WTC11 (cell line): ENCODE measurements at regions not wholly inside any gene's neighbourhood (a gene's known extent, or its start where the extent isn't known, plus 50 kb on each side); places are given as distances from the start of the nearest gene placed in this dataset.

ENCODE experiments used
- ATAC-seq: fragments of 200-7000 bp; cut with Tn5 transposase; 2 replicates; pipeline ENCODE4 v1.10.0; 2021; ENCODE audit warnings: mild to moderate bottlenecking, moderate library complexity
- CTCF ChIA-PET: fragments of 300-600 bp; sonication (Branson Sonifier 250); formaldehyde crosslinking; loops from one replicate; lab custom pipeline; 2021; ENCODE audit warnings: antibody characterized with exemption; lab: Charles Lee
- POLR2A ChIA-PET: fragments of 350-600 bp; sonication (Branson Sonifier 250); formaldehyde crosslinking; loops from one replicate; lab custom pipeline; 2021; ENCODE audit warnings: antibody characterized with exemption; lab: Charles Lee
- DNase-seq: peaks from one replicate; pipeline ENCODE4 v3.0.0; 2021; ENCODE audit warnings: low spot score
- H3K27ac Mint-ChIP-seq: 2 replicates; pipeline ENCODE4 v1.8.0; 2021; ENCODE audit warnings: mixed read lengths
- H3K27me3 Mint-ChIP-seq: 2 replicates; pipeline ENCODE4 v1.8.0; 2021; ENCODE audit warnings: low read depth, mild to moderate bottlenecking, moderate library complexity, mixed read lengths
- H3K36me3 Mint-ChIP-seq: 2 replicates; pipeline ENCODE4 v1.8.0; 2021; ENCODE audit warnings: mixed read lengths
- H3K4me1 Mint-ChIP-seq: 2 replicates; pipeline ENCODE4 v1.8.0; 2022; ENCODE audit warnings: mixed read lengths
- H3K4me3 Mint-ChIP-seq: 2 replicates; pipeline ENCODE4 v1.8.0; 2021; ENCODE audit warnings: mild to moderate bottlenecking, moderate library complexity, mixed read lengths
- H3K9me3 Mint-ChIP-seq: 2 replicates; pipeline ENCODE4 v1.8.0; 2021; ENCODE audit warnings: mixed read lengths
- ETV6 ChIP-seq: sonication (generic); formaldehyde crosslinking; IDR thresholded peaks from 2 replicates; pipeline ENCODE4 v1.8.1; 2022; ENCODE audit warnings: mild to moderate bottlenecking, missing genetic modification reagents
- FOXJ3 ChIP-seq: sonication (generic); formaldehyde crosslinking; IDR thresholded peaks from 2 replicates; pipeline ENCODE4 v1.9.0; 2021; ENCODE audit warnings: missing genetic modification reagents, mild to moderate bottlenecking, borderline replicate concordance
- SMAD3 ChIP-seq: sonication (generic); formaldehyde crosslinking; IDR thresholded peaks from 2 replicates; pipeline ENCODE4 v1.8.0; 2022; ENCODE audit warnings: missing genetic modification reagents, mild to moderate bottlenecking, borderline replicate concordance
- SOX15 ChIP-seq: fragments of 250-450 bp; sonication (Bioruptor Pico); IDR thresholded peaks from 2 replicates; pipeline ENCODE4 v1.9.0; 2021; ENCODE audit warnings: mild to moderate bottlenecking
- USF2 ChIP-seq: sonication (generic); formaldehyde crosslinking; IDR thresholded peaks from 2 replicates; pipeline ENCODE4 v1.8.1; 2023; ENCODE audit warnings: mild to moderate bottlenecking, missing genetic modification reagents, moderate library complexity
- ZMAT4 ChIP-seq: fragments of 250-450 bp; sonication (Bioruptor Pico); IDR thresholded peaks from 2 replicates; pipeline ENCODE4 v1.9.0; 2021; ENCODE audit warnings: mild to moderate bottlenecking
- TF ChIP-seq, protein P1 (sequence below): fragments of 200-600 bp; IDR thresholded peaks from 2 replicates; pipeline ENCODE4 v1.8.0; 2022; ENCODE audit warnings: antibody characterized with exemption
- TF ChIP-seq, protein P2 (sequence below): sonication (generic); formaldehyde crosslinking; IDR thresholded peaks from 2 replicates; pipeline ENCODE4 v1.8.0; 2022; ENCODE audit warnings: mild to moderate bottlenecking, missing genetic modification reagents
- TF ChIP-seq, protein P3 (sequence below): fragments of 250-450 bp; sonication (Bioruptor Pico); IDR thresholded peaks from 2 replicates; pipeline ENCODE4 v1.9.0; 2021; ENCODE audit warnings: mild to moderate bottlenecking

GRCh38 chr9:7536310-7536939 lies 263.2 kb downstream of the DMAC1 start:
- TF ChIP-seq, protein P1, sequence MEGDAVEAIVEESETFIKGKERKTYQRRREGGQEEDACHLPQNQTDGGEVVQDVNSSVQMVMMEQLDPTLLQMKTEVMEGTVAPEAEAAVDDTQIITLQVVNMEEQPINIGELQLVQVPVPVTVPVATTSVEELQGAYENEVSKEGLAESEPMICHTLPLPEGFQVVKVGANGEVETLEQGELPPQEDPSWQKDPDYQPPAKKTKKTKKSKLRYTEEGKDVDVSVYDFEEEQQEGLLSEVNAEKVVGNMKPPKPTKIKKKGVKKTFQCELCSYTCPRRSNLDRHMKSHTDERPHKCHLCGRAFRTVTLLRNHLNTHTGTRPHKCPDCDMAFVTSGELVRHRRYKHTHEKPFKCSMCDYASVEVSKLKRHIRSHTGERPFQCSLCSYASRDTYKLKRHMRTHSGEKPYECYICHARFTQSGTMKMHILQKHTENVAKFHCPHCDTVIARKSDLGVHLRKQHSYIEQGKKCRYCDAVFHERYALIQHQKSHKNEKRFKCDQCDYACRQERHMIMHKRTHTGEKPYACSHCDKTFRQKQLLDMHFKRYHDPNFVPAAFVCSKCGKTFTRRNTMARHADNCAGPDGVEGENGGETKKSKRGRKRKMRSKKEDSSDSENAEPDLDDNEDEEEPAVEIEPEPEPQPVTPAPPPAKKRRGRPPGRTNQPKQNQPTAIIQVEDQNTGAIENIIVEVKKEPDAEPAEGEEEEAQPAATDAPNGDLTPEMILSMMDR = peak; percentile 53
- TF ChIP-seq SMAD3 (CRISPR knock-in tag) (0 out of 2 replicates have a peak, but pooled peaks have one; percentile 29), FOXJ3 (no peak)
- H3K9me3 Mint-ChIP-seq = no peaks in the 10 kb centered on the region
- ATAC-seq (peak; percentile 98), DNase-seq (peak; percentile 64)
- POLR2A ChIA-PET = no interaction called here
- H3K36me3 Mint-ChIP-seq = no peaks in the 10 kb centered on the region
- peaks cover 5% of the 10 kb centered on the region for H3K4me1 Mint-ChIP-seq
- CTCF ChIA-PET = interaction anchor here (0.6 to 1.2 kb wide), 7 partner anchors 13 to 484 kb away, joined by 3 to 13 read pairs (median 4); no protein-coding TSS in a partner anchor
- no peak overlapping the region for H3K4me3 Mint-ChIP-seq
- no peak overlapping the region for H3K27ac Mint-ChIP-seq
- no peaks in the 10 kb centered on the region for H3K27me3 Mint-ChIP-seq

DNA sequence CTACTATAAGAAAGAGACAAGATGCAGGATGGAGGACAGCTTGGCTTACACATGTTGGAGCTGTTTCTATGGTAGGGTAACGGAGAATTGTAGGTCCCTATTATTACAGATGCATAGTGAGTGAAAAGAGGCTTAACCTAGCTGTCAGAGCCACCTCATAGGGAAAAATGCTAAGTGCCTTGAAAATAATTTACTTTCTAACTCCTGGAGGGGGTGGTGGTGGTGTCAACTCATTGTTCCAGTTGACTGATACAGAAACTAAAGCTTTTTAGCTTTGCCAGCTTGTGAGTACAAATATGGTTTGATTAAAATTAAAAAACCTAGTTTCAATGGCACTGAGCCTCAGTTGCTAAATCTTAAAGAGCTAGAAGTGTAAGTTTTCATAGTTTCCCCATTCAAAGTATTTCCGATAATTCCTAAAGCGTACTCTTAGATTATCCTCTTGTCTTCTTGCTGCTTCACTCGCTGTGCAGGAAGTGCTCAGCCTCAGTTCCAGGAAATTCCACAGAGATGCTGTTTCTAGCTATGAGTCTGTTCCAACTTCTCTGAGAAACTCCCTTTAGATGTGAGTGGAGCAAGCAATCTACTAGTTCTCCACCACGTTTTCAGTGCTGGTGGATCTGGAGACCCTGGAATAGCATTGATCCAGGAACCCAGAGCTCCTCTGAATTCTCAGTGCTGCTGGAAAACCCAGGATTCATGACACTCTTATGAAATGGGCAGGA lies 265.2 kb downstream of the DMAC1 start:
- H3K4me3 Mint-ChIP-seq = no peak overlapping the region
- no peaks in the 10 kb centered on the region for H3K9me3 Mint-ChIP-seq
- H3K36me3 Mint-ChIP-seq = no peaks in the 10 kb centered on the region
- POLR2A ChIA-PET = no interaction called here
- H3K27me3 Mint-ChIP-seq = no peaks in the 10 kb centered on the region
- no peak overlapping the region for H3K27ac Mint-ChIP-seq
- DNase-seq (no peak), ATAC-seq (no peak)
- CTCF ChIA-PET = interaction anchor here (1.0 to 1.1 kb wide), 2 partner anchors 132 to 482 kb away, joined by 4 to 5 read pairs; no protein-coding TSS in a partner anchor
- TF ChIP-seq ETV6 (CRISPR knock-in tag) (no peak), SOX15 (CRISPR knock-in tag) (no peak), FOXJ3 (no peak)
- TF ChIP-seq, protein P2, sequence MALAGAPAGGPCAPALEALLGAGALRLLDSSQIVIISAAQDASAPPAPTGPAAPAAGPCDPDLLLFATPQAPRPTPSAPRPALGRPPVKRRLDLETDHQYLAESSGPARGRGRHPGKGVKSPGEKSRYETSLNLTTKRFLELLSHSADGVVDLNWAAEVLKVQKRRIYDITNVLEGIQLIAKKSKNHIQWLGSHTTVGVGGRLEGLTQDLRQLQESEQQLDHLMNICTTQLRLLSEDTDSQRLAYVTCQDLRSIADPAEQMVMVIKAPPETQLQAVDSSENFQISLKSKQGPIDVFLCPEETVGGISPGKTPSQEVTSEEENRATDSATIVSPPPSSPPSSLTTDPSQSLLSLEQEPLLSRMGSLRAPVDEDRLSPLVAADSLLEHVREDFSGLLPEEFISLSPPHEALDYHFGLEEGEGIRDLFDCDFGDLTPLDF (CRISPR knock-in tag) = no peak
- peaks cover 5% of the 10 kb centered on the region for H3K4me1 Mint-ChIP-seq

GRCh38 chr9:7533376-7534090 lies 266.0 kb downstream of the DMAC1 start:
- Mint-ChIP-seq H3K9me3 (no peaks in the 10 kb centered on the region), H3K27ac (no peak overlapping the region), H3K27me3 (no peaks in the 10 kb centered on the region), H3K36me3 (no peaks in the 10 kb centered on the region), H3K4me1 (peaks cover 5% of the 10 kb centered on the region), H3K4me3 (no peak overlapping the region)
- ATAC-seq = no peak
- TF ChIP-seq USF2 (CRISPR knock-in tag) (no peak), ZMAT4 (CRISPR knock-in tag) (no peak)
- TF ChIP-seq, protein P3, sequence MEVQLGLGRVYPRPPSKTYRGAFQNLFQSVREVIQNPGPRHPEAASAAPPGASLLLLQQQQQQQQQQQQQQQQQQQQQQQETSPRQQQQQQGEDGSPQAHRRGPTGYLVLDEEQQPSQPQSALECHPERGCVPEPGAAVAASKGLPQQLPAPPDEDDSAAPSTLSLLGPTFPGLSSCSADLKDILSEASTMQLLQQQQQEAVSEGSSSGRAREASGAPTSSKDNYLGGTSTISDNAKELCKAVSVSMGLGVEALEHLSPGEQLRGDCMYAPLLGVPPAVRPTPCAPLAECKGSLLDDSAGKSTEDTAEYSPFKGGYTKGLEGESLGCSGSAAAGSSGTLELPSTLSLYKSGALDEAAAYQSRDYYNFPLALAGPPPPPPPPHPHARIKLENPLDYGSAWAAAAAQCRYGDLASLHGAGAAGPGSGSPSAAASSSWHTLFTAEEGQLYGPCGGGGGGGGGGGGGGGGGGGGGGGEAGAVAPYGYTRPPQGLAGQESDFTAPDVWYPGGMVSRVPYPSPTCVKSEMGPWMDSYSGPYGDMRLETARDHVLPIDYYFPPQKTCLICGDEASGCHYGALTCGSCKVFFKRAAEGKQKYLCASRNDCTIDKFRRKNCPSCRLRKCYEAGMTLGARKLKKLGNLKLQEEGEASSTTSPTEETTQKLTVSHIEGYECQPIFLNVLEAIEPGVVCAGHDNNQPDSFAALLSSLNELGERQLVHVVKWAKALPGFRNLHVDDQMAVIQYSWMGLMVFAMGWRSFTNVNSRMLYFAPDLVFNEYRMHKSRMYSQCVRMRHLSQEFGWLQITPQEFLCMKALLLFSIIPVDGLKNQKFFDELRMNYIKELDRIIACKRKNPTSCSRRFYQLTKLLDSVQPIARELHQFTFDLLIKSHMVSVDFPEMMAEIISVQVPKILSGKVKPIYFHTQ (CRISPR knock-in tag) = no peak
- TF ChIP-seq, all 79 proteins: peak for 0
- ChIA-PET CTCF (interaction anchor here (1.0 kb wide), 1 partner anchor 481 kb away, joined by 4 read pairs; no protein-coding TSS in a partner anchor), POLR2A (no interaction called here)
- DNase-seq = no peak
